ENCODE measurements at regions not wholly inside any gene's neighbourhood (a gene's known extent, or its start where the extent isn't known, plus 50 kb on each side); places are given as distances from the start of the nearest gene placed in this dataset.

- in situ Hi-C loops (cut with HindIII; ENCODE audit: low sequenced_read_pairs) = no loop called here
Measured at GRCh38 chr13:73372666-73373627, 314.1 kb downstream of the KLF5 start.

DNA sequence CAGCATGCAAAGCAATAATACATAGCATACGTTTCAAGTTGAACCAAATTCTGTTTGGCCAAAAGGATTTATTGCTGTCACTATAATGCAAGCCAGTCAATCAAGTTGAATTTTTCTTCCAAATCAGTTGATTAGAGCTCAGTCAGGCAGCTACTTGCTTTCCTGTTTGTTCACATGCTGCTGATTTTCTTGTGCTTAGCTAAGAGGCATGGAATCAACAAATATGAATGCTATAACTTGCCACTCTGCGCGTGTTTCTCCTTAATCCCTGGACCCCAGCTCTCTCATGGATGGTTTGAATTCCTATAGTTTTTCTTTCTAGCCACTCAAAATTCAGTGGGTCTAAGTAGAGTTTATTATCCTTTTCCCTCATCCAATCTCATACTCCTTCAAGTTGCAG lies 311.3 kb downstream of the KLF5 start:
- in situ Hi-C loops (cut with HindIII; ENCODE audit: low sequenced_read_pairs) = no loop called here

DNA sequence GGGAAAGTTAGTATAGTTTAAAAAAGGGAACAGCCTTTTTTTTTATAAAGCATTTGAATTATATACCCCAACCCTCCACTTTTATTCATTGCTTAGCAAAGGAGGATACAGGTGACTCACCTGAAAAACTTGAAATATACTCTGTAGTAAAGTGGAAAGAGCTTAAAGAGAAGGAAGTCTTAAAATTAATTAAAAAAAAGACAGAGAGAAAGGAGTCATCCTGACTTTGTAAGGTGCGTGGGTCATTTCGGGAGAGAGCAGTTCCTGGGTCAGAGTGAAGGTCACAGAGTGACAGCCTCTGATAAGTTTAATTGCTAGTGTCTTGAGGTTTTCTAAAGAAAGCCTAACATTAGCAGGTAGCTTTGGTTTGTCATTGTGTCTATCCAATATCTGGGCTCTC lies 310.3 kb downstream of the KLF5 start:
- in situ Hi-C loops (cut with HindIII; ENCODE audit: low sequenced_read_pairs) = no loop called here

DNA sequence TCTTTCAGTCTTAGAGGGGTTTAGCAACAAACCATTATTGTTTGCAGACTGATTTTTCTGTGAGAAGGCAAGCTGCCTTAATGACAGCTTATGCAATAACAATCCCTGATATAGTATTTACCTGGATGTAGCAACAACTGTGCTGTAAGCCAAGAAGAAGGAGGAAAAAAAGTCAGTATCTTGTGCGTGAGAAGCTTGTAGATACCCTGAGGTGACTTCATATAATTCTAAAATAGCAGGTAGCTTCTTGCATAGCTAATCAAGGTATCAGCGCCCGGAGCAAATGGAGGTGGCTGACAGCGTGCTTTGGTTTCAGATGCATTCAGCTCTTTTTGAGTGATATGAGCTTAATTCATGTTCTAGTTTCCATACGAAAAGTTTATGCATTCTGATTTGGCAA lies 309.8 kb downstream of the KLF5 start:
- in situ Hi-C loops (cut with HindIII; ENCODE audit: low sequenced_read_pairs) = no loop called here

DNA sequence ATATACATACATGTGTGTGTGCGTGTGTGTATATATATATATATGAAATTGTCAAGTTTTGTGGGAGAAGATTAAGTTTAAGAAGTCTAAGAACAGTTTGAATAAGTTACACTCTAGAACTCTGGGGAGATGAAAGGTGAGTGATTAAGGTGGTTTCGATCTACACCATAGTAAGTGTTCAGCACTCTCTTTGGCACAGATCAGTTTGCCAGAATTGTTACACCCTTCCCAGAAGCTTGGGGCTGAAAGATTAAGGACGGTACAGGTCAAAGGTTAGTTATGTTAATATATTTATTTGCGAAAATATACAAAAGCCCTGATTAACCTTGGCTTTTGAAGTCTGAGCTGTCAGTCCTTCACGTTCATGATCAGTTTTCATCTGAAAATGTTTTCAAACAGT lies 309.1 kb downstream of the KLF5 start:
- in situ Hi-C loops (cut with HindIII; ENCODE audit: low sequenced_read_pairs) = no loop called here

- in situ Hi-C loops (cut with HindIII; ENCODE audit: low sequenced_read_pairs) = no loop called here
Measured at GRCh38 chr13:73366241-73366640, 307.4 kb downstream of the KLF5 start.

DNA sequence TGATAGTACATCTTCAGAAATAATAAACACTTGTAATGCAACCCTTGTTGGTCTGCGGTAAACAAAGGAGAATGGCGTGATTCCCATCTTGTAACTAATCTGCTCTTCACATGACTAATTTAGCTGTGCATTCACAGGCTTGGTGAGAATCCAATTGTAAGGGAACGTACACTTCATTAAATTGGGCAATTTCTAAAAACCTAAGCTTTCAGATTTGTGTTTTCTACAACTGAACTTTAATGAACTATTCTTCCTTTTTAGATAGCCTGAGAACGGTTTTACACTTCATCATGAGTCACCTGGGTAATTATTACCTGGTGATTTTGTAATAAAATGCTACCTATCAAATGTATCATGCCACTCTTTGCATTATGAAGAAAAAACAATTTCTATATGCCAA lies 306.9 kb downstream of the KLF5 start:
- in situ Hi-C loops (cut with HindIII; ENCODE audit: low sequenced_read_pairs) = no loop called here

DNA sequence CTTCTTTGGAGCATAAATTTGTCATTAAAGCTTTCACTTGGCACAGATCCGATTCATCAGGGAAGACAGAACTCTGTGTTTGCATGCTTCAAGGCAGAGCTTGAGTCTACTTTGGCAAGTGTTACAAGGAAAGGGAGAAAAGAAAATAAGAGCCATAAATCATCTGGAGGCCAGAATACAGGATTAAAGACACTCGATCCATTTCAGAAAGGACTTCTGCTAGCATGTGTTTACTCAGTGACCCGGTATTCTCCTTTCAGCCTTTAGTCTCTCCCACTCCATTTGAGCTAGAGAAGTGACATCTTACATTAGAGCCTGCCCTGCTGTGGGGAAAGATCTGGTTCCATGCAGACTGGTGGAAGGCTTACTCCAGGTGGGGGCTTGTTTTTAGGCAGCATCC lies 306.4 kb downstream of the KLF5 start:
- in situ Hi-C loops (cut with HindIII; ENCODE audit: low sequenced_read_pairs) = no loop called here

GRCh38 chr13:73364736-73365135 lies 305.9 kb downstream of the KLF5 start:
- in situ Hi-C loops (cut with HindIII; ENCODE audit: low sequenced_read_pairs) = no loop called here

DNA sequence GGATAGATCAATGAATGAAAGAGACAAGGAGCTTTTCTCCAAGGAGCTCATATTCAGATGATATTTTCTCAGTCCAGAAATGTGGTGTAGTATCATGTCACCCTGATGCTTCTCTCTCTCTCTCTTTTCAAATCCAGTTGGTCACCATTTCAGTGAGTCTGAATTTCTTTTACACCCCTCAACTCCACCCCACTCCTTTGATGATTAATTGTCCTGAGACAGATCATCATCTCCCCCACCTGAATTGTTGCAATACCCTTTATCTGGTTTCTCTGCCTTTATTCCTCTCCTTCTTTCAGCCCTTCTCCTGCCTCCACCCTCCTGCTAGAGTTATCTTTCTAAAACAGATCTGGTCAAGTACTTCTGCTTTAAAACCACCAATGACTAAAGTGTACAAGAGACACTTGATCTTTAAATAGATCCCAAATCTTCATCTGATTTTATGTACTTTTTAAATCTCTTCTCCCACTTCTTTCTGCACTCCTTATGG lies 299.8 kb downstream of the KLF5 start:
- in situ Hi-C loops (cut with HindIII; ENCODE audit: low sequenced_read_pairs) = no loop called here

GRCh38 chr13:73355134-73355533 lies 296.3 kb downstream of the KLF5 start:
- in situ Hi-C loops (cut with HindIII; ENCODE audit: low sequenced_read_pairs) = no loop called here

DNA sequence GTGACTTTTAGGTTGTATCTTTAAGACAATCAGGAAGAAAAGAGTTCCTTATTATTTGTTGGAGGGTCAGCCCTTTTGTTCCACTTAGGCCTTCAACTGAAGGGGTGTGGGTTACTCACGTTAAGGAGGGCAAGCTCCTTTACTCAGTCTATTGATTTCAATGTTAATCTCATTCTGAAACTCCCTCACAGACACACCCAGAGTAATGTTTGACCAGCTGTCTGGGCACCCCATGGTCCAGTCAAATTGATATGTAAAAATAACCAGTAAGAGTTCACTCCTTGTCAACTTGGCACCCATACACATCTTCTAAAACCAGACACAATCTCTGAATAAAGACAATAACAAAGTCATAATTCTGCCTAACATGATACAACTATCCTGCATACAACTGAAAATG lies 292.9 kb downstream of the KLF5 start:
- in situ Hi-C loops (cut with HindIII; ENCODE audit: low sequenced_read_pairs) = no loop called here

DNA sequence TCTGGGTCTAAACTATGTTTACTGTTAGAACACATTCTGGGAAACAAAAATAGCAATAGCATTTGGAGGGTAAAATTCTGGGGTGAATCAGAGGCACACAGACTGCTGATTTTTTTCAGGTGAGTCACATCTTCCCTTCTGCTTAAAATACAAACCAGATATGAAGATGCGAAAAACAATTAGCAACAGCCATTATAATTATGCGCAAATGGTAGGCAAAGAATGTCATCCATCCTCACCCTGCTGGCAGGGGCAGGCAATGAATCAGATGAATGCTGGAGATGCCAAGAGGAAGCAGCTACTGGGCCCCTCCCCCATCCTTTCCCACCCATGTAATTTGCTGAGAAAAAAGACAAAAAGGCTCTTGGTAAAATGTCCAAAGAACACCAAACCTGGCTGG lies 282.9 kb downstream of the KLF5 start:
- in situ Hi-C loops (cut with HindIII; ENCODE audit: low sequenced_read_pairs) = no loop called here

GRCh38 chr13:73340069-73340468 lies 281.3 kb downstream of the KLF5 start:
- in situ Hi-C loops (cut with HindIII; ENCODE audit: low sequenced_read_pairs) = no loop called here

DNA sequence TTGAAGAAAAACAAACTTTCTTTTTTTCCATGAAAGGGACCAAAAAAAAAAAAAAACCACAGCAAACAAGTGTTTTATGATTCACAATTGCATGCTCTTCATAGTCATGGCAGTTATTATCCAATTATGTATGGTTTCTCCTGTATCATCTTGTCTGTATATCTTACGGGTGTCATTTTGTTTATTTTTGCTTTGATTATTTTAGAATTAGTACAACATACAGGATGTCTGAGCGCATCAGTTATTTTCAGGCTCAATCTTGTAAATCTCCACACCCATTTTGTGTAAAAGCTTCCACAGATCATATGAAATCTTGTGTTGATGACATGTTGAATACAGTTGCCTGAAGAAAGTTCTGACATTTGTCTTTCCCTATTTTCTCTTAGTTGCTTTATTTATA lies 280.3 kb downstream of the KLF5 start:
- in situ Hi-C loops (cut with HindIII; ENCODE audit: low sequenced_read_pairs) = no loop called here

DNA sequence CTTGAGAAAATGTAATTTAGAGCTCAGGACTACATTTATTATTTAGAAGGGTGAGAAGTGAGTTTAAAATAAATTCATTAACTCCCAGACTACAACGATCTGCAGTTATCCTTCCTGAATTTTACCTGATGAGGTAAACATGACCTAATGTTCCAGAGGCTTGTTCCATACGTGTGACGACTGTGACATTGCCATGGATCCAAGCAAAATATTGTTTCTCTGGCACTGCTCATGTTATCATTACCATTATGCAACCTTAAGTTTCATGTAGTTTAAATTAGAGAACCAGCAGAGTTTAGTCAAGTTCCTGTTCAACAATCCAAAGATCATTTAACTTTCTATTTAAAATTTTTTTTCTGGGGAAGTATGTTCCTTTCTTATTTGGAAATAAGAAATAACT lies 279.6 kb downstream of the KLF5 start:
- in situ Hi-C loops (cut with HindIII; ENCODE audit: low sequenced_read_pairs) = no loop called here

DNA sequence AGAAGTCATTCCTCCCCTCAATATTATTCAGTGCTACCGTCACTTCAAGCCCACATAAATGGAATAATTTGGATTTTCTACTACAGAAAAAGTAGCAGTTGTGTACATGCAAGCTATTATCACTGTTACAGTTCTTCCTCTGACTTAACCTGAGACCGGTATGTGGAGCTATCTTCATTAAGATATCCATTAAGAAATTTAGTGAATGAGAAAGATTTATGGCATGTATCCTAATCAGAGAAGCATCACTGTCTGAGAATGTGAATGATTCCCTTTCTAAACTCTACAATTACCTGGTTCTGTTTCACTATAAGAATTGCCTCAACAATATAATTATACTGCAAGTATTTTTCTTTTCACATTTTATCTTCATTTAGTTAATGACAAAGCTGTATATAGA lies 278.7 kb downstream of the KLF5 start:
- in situ Hi-C loops (cut with HindIII; ENCODE audit: low sequenced_read_pairs) = no loop called here

GRCh38 chr13:73336773-73337172 lies 278.0 kb downstream of the KLF5 start:
- in situ Hi-C loops (cut with HindIII; ENCODE audit: low sequenced_read_pairs) = no loop called here

DNA sequence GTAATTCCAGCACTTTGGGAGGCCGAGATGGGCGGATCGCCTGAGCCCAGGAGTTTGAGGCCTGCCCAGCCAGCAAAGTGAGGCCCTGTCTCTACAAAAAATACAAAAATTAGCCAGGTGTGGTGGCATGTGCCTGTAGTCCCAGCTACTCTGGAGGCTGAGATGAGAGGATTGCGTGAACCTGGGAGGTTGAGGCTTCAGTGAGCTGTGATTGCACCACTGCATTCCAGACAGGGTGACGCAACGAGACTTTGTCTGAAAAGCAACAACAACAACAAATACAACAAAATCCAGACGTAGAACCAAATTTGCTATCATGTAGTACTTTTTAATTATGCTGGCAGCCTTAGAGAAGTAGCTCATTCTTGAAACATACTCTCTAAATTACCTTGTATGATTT lies 277.1 kb downstream of the KLF5 start:
- in situ Hi-C loops (cut with HindIII; ENCODE audit: low sequenced_read_pairs) = no loop called here

- in situ Hi-C loops (cut with HindIII; ENCODE audit: low sequenced_read_pairs) = no loop called here
Measured at GRCh38 chr13:73335210-73335609, 276.4 kb downstream of the KLF5 start.

DNA sequence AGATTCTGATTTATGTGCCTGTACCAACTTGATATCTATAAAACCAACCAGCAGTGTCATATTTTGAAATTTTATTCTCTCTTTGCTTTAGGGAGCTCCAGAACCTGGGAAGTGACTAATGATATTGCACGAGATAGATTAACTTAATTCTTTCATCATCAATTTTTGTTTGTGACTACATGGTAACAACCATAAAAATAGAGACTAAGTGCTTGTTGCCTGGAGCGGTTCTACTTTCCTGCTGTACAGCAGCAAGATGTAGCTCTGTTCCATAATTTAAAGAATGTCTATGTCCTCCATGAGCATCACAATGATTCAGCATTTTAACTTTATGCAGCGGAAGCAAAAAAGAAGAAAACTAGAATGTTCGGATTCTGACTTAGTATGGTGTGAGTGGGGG lies 275.6 kb downstream of the KLF5 start:
- in situ Hi-C loops (cut with HindIII; ENCODE audit: low sequenced_read_pairs) = no loop called here

- in situ Hi-C loops (cut with HindIII; ENCODE audit: low sequenced_read_pairs) = no loop called here
Measured at GRCh38 chr13:73331556-73331955, 272.8 kb downstream of the KLF5 start.

GRCh38 chr13:73329355-73329754 lies 270.6 kb downstream of the KLF5 start:
- in situ Hi-C loops (cut with HindIII; ENCODE audit: low sequenced_read_pairs) = no loop called here
